ENCODE measurements at regions not wholly inside any gene's neighbourhood (a gene's known extent, or its start where the extent isn't known, plus 50 kb on each side); places are given as distances from the start of the nearest gene placed in this dataset.
"Not testable (repeated sequence)": the region's sequence is repeated elsewhere in the genome, so short reads cannot be mapped to it uniquely, and the experiment has no call there.

GRCh38 chr1:29396438-29397255 lies 160.3 kb downstream of the PTPRU start:
- no peak for DNase-seq (ENCODE audit: low read depth, low spot score)

GRCh38 chr1:29395736-29396437 lies 159.6 kb downstream of the PTPRU start:
- no peak for DNase-seq (ENCODE audit: low read depth, low spot score)

GRCh38 chr1:29394521-29395225 lies 158.4 kb downstream of the PTPRU start:
- no peak for DNase-seq (ENCODE audit: low read depth, low spot score)

- DNase-seq (ENCODE audit: low read depth, low spot score): no peak
These were observed 157.1 kb downstream of the PTPRU start for GRCh38 chr1:29393451-29393826.

- DNase-seq (ENCODE audit: low read depth, low spot score): no peak
These were observed 156.4 kb downstream of the PTPRU start for GRCh38 chr1:29392486-29393450.

GRCh38 chr1:29392036-29392435 lies 155.7 kb downstream of the PTPRU start:
- DNase-seq (ENCODE audit: low read depth, low spot score): no peak

GRCh38 chr1:29391362-29391880 lies 155.1 kb downstream of the PTPRU start:
- no peak for DNase-seq (ENCODE audit: low read depth, low spot score)

- DNase-seq (ENCODE audit: low read depth, low spot score): no peak
These were observed 154.4 kb downstream of the PTPRU start for GRCh38 chr1:29390491-29391361.

GRCh38 chr1:29390075-29390474 lies 153.8 kb downstream of the PTPRU start:
- no peak for DNase-seq (ENCODE audit: low read depth, low spot score)

GRCh38 chr1:29389533-29390041 lies 153.3 kb downstream of the PTPRU start:
- no peak for DNase-seq (ENCODE audit: low read depth, low spot score)

GRCh38 chr1:29388884-29389283 lies 152.6 kb downstream of the PTPRU start:
- no peak for DNase-seq (ENCODE audit: low read depth, low spot score)

GRCh38 chr1:29388170-29388569 lies 151.8 kb downstream of the PTPRU start:
- DNase-seq (ENCODE audit: low read depth, low spot score): no peak

- no peak for DNase-seq (ENCODE audit: low read depth, low spot score)
These were observed 150.9 kb downstream of the PTPRU start for GRCh38 chr1:29387210-29387609.

- DNase-seq (ENCODE audit: low read depth, low spot score): not testable (repeated sequence)
These were observed 150.1 kb downstream of the PTPRU start for GRCh38 chr1:29386453-29386852.

- no peak for DNase-seq (ENCODE audit: low read depth, low spot score)
These were observed 149.6 kb downstream of the PTPRU start for GRCh38 chr1:29385966-29386365.

- DNase-seq (ENCODE audit: low read depth, low spot score): no peak
These were observed 148.2 kb downstream of the PTPRU start for GRCh38 chr1:29384496-29385015.

GRCh38 chr1:29383746-29384371 lies 147.5 kb downstream of the PTPRU start:
- no peak for DNase-seq (ENCODE audit: low read depth, low spot score)

- DNase-seq (ENCODE audit: low read depth, low spot score): no peak
These were observed 146.8 kb downstream of the PTPRU start for GRCh38 chr1:29382851-29383745.

All from activated CD4-positive, CD25-positive, alpha-beta regulatory T cell treated with anti-CD3 and anti-CD28 coated beads, Interleukin-2, amount 50 U/mL, for 16 hours (primary cell).